KOPT-K1 (cell line): ENCODE measurements at regions not wholly inside any gene's neighbourhood (a gene's known extent, or its start where the extent isn't known, plus 50 kb on each side); places are given as distances from the start of the nearest gene placed in this dataset.
"Not testable (repeated sequence)": the region's sequence is repeated elsewhere in the genome, so short reads cannot be mapped to it uniquely, and the experiment has no call there.

Experiments
- H3K27ac ChIP-seq: fragments of 200-600 bp; sonication (generic); 2 replicates; pipeline ENCODE4 v1.5.1; 2016; ENCODE audit warnings: antibody characterized with exemption, mild to moderate bottlenecking, low read depth, low read length; ENCODE audit not compliant: poor library complexity, severe bottlenecking
- H3K36me3 ChIP-seq: fragments of 200-600 bp; sonication (generic); 2 replicates; pipeline ENCODE4 v1.5.1; 2017; ENCODE audit warnings: antibody characterized with exemption, mild to moderate bottlenecking, low read length, moderate library complexity; ENCODE audit not compliant: insufficient read depth
- H3K9me3 ChIP-seq: fragments of 200-600 bp; sonication (generic); 2 replicates; pipeline ENCODE4 v1.5.1; 2017; ENCODE audit warnings: antibody characterized with exemption, low read length, mild to moderate bottlenecking; ENCODE audit not compliant: insufficient read depth, poor library complexity, severe bottlenecking

- Histone ChIP-seq H3K36me3 (no peaks in the 10 kb centered on the region), H3K27ac (no peak overlapping the region)
Measured at GRCh38 chr11:112694245-112694644, 267.0 kb upstream of the NCAM1 start.

GRCh38 chr11:112694813-112695212 lies 266.4 kb upstream of the NCAM1 start:
- H3K9me3 ChIP-seq, result no peaks in the 10 kb centered on the region
- H3K36me3 ChIP-seq, result no peaks in the 10 kb centered on the region
- H3K27ac ChIP-seq, result no peak overlapping the region

More at GRCh38 chr11:112694245-112694644, 267.0 kb upstream of the NCAM1 start:
- H3K9me3 ChIP-seq, result no peaks in the 10 kb centered on the region

DNA sequence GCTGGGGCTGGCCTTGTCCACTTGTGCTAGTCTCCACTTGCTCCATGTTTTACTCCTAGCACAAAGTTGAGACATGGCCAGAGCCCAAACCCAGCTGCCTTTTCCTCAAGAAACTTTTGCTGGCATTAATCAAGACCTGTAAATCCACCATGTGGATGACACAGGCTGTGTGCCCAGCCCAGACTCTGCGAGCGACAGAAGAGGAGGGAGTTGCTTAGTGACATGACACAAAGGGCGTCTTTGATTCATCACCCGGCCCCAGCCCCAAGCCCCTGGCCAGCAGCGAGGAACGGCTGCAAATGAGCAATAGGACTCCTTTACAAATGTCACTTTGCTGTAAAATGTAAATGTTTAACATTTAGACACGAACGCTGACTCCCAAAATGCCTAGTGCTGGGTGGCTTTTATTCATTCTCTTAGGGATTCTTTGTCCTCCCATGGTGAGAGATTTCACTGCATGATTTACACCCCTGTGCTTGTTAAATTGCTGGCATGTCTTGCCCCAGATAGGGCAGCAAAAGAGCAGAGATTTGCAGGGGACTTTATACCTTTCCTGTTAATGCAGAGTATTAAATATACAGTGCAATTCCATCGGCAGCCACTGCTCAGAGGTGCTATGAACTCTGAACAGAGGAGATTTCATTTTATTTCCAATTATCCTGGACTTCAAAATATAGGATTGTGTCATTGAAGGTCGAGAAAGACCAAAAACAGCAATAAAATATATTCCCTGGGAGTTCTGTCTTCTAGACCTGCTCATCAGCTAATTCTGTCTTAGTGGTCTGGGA lies 263.6 kb upstream of the NCAM1 start:
- Histone ChIP-seq H3K36me3 (no peaks in the 10 kb centered on the region), H3K27ac (no peak overlapping the region), H3K9me3 (no peaks in the 10 kb centered on the region)

- H3K9me3 ChIP-seq, result no peaks in the 10 kb centered on the region
- H3K27ac ChIP-seq, result no peak overlapping the region
- H3K36me3 ChIP-seq, result no peaks in the 10 kb centered on the region
Measured at GRCh38 chr11:112705148-112705547, 256.1 kb upstream of the NCAM1 start.

- H3K27ac ChIP-seq, result no peak overlapping the region
- no peaks in the 10 kb centered on the region for H3K36me3 ChIP-seq
- no peaks in the 10 kb centered on the region for H3K9me3 ChIP-seq
Measured at GRCh38 chr11:112706863-112707262, 254.4 kb upstream of the NCAM1 start.

- not testable (repeated sequence) for H3K27ac ChIP-seq, H3K36me3 ChIP-seq, H3K9me3 ChIP-seq
Measured at GRCh38 chr11:112714340-112714739, 246.9 kb upstream of the NCAM1 start.

DNA sequence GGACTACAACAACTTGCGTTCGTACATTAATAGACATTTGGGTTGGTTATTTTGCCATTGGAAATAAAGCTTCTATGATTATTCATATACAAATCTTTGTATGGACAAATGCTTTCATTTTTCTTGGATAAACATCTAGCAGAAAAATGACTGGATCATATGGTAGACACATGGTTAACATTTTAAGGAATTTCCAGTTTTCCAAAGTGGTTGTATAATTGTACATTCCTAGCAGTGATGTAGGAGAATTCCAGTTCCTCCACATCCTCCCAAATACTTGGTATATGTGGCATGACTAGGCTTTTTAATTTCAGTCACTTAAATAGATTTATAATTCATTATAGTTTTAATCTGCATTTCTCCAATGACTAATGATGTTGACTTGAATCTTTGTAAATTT lies 246.2 kb upstream of the NCAM1 start:
- Histone ChIP-seq H3K9me3 (no peaks in the 10 kb centered on the region), H3K27ac (no peak overlapping the region)

GRCh38 chr11:112718483-112718882 lies 242.7 kb upstream of the NCAM1 start:
- no peaks in the 10 kb centered on the region for H3K36me3 ChIP-seq
- H3K9me3 ChIP-seq, result no peaks in the 10 kb centered on the region
- H3K27ac ChIP-seq, result no peak overlapping the region

More for the DNA sequence above, 246.2 kb upstream of the NCAM1 start:
- no peaks in the 10 kb centered on the region for H3K36me3 ChIP-seq

DNA sequence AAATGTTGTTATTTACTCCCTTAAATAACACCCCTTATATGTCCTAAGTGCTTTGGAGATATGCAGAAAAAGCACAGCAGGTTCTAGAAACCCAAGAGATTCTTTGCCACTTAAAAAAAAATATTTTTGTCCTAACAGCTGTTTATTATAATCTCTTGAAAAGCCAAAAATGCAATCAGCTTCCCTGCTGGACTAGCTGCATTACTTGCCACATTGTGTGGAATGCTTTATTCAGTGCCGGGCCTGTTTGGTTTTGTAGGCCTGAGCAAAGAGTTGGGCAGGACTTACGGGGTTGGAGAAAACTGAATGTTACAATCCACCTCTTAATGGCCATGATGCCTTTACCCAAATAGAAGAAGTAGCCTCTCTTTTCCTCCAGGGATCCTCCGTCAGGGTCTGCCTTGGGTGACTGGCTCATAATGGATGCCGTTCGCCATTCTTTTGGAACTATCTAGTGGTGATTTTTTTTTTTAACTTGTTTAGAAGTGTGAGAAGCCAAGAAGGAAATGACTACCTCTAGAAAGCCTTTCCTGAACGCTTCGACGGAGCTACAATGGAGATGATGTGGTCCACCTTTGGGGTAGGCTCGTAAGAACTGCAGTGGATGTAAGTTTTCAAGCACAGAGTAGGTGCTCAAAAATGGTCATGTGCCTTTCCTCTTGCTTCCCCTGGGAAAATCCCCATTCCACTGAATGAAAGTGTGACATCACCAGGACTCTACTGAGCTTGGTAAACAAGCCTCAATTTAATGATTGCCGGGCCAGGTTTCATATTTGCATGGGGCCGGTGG lies 241.3 kb upstream of the NCAM1 start:
- no peaks in the 10 kb centered on the region for H3K36me3 ChIP-seq
- H3K9me3 ChIP-seq, result no peaks in the 10 kb centered on the region
- H3K27ac ChIP-seq, result no peak overlapping the region

DNA sequence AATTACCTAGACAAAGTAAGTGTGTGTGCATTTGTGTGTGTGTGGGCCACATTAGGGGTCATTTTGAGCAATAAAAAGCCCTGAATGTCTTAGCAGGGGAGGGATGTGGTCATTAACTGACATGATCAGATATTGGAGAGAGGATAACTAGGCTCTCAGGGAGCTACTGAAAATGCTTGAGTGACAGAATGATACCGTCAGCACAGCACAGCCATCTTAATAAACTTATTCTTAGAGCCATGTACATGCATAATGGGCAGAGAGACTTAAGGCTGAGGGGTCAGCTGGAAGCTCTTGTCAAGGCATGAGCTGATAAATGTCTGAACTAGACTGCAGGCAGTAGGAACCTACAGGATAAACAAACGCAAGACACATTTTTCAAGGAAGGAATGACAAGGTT lies 239.1 kb upstream of the NCAM1 start:
- Histone ChIP-seq H3K27ac (no peak overlapping the region), H3K36me3 (no peaks in the 10 kb centered on the region), H3K9me3 (no peaks in the 10 kb centered on the region)

DNA sequence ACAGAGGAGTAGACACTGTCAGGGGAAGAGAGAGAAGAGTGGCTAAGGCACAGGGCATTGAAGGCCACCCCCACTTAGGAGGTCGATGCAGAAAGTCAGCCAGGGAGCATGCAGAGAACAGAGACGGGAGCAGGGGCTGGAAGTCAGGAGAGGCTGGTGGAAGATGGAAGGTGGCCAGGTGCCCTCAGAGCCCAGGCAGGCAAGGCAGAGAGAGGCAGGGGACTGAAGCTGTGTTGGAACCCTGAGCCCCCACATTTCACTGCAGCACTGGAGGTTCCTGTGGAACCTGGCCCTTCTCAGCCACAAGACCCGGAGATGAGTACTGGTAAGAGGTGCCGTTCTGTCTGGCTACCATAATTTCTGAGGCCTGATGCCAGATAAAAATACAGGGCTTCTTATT lies 238.3 kb upstream of the NCAM1 start:
- H3K36me3 ChIP-seq, result no peaks in the 10 kb centered on the region
- H3K9me3 ChIP-seq, result no peaks in the 10 kb centered on the region
- no peak overlapping the region for H3K27ac ChIP-seq

DNA sequence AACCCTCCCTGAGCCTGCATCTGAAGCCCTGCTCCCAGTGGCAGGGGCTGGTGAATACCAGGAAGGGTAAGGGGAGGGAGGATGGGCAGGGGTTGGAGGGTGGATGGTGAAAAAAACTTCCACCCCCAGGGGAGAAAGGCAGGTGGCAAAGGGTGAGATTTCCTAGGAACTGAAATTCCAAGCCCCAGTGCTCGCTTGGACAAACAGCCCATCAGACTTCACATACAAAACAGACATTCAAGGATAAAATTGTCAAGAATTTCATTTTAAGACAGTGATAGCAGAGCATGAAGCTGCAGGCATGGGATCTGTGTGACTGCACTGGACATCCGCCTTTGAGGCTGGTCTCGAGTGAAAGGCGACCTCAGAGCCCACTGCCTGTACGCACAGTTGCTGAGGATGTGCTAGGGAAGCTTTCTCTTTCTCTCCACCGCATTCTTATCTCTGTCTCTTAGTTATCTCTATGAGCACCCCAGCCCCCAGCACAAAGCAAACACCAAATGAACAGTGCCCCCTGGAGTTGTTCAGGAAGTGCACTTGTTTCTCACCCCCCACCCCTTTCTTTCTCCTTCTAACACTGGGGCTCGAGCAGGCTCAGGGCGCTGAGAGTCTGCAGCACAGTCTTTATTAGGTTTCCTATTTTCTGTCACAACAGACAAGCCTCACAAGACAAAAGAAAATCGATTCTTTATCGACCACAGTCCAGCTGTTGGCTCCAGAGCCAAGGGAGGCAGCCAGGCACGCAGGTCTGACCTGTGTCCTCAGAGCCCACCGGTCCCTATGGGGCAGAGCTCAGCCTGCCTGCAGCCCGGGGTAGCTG lies 237.3 kb upstream of the NCAM1 start:
- H3K27ac ChIP-seq, result no peak overlapping the region
- no peaks in the 10 kb centered on the region for H3K36me3 ChIP-seq
- H3K9me3 ChIP-seq, result no peaks in the 10 kb centered on the region

- Histone ChIP-seq H3K27ac (no peak overlapping the region), H3K36me3 (no peaks in the 10 kb centered on the region), H3K9me3 (no peaks in the 10 kb centered on the region)
Measured at GRCh38 chr11:112724496-112724790, 236.8 kb upstream of the NCAM1 start.

- Histone ChIP-seq H3K27ac (no peak overlapping the region), H3K9me3 (no peaks in the 10 kb centered on the region), H3K36me3 (no peaks in the 10 kb centered on the region)
Measured at GRCh38 chr11:112725636-112726035, 235.6 kb upstream of the NCAM1 start.

- no peak overlapping the region for H3K27ac ChIP-seq
- no peaks in the 10 kb centered on the region for H3K9me3 ChIP-seq
- no peaks in the 10 kb centered on the region for H3K36me3 ChIP-seq
Measured at GRCh38 chr11:112727341-112727841, 233.8 kb upstream of the NCAM1 start.
